ENCODE measurements at regions not wholly inside any gene's neighbourhood (a gene's known extent, or its start where the extent isn't known, plus 50 kb on each side); places are given as distances from the start of the nearest gene placed in this dataset.
A peak's percentile ranks its signal among the peaks of the same experiment; 100 is the strongest.

DNA sequence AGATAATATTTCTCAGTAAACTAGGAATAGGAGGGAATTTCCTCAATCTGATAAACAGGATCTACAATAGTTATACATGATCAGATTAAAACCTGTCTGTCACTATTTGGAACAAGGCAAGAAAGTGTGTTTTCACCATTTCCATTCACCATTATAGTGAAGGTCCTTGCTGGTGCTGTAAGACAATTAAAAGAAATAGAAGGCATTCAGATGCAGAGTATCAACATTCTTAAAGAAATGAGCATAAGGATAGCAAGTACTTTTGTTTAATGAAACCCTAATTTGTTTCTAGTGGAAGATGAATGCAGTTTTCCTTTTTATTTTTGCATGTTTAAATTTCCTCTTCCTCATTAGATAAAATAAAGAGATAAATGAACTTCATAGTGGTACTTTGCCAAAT is 693.7 kb downstream of the PLCL1 start:
- no peak for DNase-seq (ENCODE audit: low spot score)

DNA sequence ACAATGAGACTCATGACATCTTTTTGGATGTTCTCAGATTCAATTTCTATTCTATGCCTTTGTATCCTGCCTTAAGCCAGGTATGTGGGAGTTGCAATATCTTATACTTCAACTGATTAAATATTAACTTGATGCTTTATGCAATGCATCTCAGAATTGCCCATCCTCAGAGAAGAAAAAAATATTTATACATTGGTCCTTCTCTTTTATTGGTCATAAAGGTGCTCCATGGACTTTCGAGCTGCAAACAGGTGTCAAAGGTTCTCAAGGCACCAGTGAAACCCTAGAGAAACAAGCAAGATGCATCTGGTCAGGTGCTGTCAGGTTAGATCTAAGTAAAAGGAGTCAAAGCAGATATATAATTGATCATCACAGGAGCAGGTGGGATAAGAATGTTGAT is 690.5 kb downstream of the PLCL1 start:
- DNase-seq (ENCODE audit: low spot score) = no peak

DNA sequence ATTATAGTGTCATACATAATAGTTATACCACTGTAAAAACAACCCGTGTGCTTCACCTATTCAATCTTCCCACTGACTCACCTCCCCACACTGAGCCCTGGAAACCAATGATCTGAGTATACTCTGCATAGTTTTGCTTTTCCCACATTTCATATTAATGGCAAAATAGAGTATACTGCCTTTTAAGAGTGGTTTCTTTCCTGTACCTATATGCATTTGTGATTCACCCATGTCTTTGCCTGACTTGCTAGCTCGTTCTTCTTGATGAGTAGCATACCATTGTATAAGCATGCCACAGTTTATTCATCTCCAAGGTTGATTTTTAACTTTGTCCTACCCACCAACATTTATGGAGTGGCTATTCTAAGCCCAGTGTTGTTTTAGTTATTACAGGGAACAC is 686.4 kb downstream of the PLCL1 start:
- no peak for DNase-seq (ENCODE audit: low spot score)

DNA sequence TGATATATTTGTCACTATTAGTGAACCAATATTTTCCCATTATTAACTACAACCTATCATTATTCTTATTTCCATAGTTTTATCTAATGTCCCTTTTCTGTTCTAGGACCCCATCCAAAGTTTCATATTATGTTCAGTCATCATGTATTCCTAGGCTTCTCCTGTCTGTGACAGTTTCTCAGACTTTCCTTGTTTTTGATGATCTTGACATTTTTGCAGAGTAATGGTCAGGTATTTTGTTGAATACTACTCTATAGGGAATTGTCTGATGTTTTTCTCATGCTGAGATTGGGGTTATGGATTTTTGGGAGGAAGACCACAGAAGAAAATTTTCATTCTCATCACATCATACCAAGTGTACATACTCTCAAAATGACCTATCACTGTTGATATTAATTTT is 684.6 kb downstream of the PLCL1 start:
- no peak for DNase-seq (ENCODE audit: low spot score)

DNA sequence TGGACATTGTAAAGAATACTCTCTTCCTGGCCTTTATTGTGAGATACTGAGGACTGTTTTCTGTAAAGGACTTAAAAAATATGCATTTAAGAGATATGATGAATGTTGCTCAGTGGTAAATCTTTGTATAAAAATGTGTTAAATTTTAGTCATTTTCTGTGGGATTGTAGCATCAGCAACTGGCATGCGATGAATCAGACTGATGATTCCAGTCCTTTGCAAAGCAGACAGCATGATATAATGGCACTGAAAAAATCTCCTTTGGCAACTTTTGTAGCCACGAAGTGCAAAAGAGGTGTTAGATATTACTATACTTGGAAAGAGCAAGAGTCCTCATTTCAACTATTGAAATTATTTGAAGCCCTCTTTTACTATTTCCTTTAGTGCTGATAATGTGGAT is 678.7 kb downstream of the PLCL1 start:
- DNase-seq (ENCODE audit: low spot score) = no peak

DNA sequence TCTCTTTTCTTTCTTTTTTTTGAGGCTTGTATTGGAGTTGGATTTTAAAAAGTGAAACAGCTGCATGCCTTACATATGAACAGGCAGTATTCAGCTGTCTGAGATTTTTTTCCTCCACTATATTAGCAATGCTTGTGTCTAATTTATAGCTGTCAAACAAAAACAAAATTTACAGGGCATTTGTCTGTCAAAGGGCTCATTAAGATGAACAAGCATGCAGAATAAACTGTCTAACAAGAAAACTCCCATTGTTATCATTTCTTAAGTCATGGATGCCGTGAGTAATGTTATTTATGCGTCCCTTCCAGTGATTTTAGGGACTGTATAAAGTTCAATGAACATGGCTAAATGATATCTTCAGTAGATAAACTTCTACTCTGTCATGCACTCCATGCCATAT is 674.7 kb downstream of the PLCL1 start:
- DNase-seq (ENCODE audit: low spot score) = no peak

DNA sequence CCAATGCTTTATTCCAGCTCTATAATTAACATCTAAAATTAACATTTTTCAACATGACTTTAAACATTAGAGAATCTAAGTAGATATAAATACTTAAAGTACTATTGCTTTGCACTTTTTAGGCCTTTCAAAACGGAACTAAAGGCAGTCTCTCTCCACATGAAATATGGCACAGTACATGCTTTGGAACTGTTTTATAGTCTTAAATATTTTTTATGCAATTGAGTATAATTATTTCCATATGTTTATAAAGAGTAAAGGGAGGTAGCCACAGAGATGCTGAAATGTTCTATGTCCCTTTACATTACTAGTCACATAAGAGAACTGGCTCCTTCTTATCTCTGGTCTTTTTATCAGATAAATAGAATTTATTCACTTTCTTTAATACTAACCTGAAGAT is 674.0 kb downstream of the PLCL1 start:
- DNase-seq (ENCODE audit: low spot score) = no peak

DNA sequence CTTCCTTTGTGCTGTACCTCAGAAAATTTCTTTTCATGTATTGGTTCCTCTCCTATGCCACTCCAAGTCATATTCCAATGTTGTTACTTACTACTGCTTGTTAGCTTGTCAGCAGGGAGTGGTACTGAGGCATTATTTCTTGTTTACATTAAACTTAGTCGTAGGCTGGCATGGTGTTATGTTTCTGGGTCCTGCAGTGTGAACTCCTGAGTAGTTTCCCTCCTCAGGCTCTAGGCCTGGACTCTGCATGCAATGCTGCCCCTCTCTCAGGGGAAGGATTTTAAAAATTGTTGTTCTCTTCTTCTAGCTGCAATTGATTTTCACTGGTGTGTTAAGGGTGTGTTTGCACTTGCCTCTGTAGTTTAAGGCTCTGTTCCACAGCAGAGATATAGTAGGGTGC is 671.6 kb downstream of the PLCL1 start:
- DNase-seq (ENCODE audit: low spot score) = no peak

DNA sequence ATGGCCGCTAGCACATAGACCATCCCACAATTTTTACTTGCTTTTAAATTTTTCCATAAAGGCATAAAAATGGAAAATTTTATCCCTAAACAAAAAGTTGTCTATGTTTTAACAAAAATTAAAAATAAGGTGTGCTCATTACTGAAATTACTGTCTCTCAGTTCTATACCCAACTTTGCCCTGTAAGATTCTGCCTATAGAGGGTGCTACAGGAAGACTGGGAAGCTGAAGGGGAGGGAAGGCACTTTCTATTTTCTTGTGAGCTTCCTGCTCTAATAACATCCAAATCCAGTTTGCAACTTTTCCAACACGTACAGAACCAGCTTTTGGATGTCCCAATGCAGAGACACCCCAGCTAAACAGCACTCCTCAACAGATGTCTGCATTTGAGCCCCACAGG is 666.9 kb downstream of the PLCL1 start:
- peak; percentile 15 for DNase-seq (ENCODE audit: low spot score)

DNA sequence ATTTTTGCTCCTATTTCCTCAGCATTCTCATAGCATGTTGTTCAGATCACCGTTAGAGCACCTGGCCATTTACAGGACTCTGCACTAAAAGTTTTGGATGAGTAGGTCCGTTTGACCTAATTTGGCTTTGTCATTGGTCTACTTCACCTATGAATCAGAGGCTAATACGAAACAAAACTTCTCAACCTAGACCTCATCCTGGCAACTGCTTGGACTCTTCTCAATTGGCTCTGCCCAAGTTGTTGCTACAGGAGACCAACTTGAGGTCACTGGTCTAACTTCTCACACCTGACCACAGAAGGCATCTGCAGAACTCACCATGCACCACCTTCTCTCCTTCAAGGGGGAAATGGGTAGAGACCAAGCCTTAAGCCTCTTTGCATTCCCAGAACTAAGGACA is 663.7 kb downstream of the PLCL1 start:
- DNase-seq (ENCODE audit: low spot score) = no peak

DNA sequence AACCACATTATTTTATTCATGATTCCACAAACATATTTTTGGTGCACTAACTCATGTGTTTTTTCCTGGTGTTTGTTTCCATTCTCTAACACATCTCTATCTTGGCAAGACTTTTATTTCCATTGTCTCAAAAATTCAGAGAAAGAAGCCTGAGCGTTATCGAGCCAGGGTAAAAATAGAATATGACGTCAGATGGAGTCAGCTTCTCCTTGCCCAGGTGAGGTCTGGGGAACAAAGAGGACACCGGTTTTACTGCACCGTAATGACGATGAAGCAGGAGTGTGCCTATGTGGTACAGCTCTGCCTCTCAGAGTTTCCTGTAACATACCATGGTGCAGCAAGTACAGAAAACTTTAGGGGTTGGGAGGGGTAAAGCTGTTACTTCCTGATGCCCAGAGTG is 661.6 kb downstream of the PLCL1 start:
- DNase-seq (ENCODE audit: low spot score) = no peak

DNA sequence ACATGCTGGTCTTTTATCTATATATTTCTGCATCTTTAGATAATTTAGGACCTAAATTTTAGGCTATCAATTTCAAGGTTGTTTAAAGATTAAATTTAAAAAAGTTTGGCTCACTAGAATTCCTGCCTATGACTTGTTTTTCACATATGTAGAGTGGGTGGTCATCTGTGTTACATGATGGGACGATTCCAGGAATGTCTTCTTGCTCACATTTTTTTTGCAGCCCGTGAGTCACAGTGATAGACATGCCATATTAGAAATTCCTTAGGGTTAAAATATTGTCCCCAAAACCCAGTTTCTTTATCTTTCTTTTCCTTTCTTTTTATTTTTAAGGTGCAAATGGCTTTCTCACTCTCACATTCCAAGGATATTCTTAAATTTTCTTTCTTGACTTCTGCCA is 652.0 kb downstream of the PLCL1 start:
- DNase-seq (ENCODE audit: low spot score) = no peak

DNA sequence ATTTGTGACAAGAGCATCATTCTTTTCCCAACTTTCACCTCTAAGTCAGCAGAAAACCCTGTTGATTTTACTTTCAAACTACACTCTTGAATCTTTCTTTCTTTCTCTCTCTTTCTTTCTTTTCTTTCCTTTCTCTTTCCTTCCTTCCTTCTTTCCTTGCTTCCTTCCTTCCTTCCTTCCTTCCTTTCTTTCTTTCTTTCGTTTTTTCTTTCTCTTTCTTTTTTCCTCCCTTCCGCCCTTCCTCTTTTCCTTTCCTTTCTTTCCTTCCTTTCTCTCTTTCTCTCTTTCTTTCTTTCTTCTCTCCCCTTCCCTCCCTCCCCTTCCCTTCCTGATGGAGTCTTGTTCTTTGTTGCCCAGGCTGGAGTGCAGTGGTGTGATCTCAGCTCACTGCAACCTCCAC is 649.5 kb downstream of the PLCL1 start:
- DNase-seq (ENCODE audit: low spot score) = no peak

DNA sequence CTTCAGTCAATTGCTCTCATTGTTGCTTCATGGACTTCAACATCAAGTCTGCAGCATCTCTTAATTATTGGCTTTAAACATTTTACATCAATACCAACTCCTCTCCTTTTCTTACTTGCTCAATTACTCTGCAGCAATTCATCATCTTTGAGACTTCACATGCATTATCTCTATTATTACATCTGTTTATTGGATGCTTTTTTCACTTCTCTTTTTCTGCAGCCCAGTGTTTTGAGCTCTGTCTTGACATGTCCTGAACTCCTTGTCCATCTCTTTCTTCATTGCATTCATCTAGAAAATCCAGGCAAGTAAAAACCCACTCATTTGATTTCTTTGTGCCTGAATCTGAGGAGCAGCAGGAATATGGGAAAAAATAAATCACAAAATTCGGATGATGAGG is 647.9 kb downstream of the PLCL1 start:
- no peak for DNase-seq (ENCODE audit: low spot score)

DNA sequence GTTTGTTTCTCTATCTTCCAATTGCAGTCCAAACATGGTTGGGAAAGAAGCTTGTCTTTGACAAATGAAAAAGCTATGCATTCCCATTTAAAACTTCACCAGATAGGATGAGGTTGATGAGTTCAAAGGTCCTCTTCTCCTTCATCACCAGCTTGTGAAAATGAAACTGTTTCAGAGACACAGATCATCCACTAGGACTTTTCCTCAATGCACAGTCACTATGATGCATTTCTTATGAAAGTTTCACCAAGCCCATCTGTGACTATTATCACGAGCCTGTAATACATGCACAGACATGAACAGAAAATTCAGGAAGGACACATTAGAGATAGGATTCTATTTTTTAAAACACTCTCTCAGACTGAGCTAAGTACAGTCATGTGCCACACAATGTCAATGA is 644.4 kb downstream of the PLCL1 start:
- no peak for DNase-seq (ENCODE audit: low spot score)

DNA sequence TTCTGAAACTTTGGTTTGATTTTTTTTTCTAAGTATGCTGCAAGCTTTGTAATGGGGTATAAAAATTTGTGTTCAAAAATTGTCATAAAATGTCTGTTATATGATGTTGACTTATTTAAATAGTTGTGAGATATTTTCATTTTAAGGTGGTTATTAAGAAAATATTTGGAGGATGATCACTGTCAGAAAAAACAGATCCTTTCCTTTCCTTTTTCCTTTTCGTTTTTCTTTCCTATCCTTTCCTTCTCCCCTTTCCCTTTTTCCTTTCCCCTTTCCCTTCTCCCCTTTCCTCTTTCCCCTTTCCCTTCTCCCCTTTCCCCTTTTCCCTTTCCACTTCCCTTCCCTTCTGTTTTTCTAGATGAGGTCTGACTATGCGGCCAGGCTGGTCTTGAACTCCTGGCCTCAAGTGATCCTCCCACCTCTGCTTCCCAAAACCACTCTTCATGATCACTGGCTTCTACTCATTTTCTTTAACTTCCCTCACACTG is 640.5 kb downstream of the PLCL1 start:
- DNase-seq (ENCODE audit: low spot score) = no peak

DNA sequence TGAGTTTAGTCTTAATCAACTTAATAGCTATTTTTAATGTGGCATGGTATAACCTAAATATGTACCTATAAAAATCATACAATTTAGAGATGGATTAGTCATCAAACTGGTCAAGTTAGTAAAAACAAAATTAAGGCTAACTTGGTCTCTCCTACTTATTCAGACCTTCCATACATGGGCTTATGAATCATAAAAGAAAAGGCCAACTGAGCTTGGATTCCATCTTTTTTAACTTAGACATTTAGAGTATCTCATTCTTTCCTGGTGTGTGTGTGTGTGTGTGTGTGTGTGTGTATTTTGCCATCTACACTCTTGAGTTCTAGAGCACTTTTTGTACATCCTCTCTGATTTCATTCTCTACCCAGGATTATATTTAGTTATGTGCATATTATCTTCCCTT is 637.5 kb downstream of the PLCL1 start:
- DNase-seq (ENCODE audit: low spot score) = no peak

DNA sequence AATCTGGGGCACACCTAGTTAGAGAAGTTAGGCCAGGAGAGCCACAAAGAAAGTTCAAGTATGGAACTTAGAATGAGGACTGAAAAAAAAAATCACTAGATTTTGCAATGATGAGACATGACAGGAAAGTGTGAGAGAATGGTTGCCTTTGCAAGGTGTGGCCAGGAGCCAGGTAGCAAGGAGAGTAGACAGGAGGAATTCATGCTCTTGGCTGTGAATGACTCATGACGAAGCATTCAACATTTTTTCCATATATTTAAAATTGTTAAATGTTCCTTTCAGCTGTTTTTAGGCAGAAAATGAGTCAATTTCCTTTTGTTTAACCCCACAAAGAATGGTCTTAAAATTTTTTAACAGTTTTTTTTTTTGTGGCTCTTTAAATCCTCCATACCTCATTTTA is 636.9 kb downstream of the PLCL1 start:
- no peak for DNase-seq (ENCODE audit: low spot score)

DNA sequence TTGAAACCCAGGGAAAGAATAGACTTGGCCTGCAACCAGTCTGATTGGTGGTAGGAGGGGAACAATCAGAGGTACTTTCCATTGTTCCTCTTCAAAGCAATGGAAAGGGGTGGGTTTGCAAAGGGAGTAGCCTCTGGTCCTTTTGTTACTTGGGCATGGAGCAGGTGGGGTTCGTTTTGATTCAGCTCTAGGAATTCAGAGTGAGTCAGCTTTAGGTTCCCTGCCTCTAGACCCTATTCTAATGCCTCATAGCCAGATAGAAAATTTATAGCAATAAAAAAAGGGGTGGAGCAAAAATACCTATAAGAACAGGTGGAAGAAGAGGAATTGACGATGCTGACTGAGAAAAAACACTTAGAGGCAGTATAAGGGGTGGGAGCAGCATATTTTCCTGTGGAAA is 636.4 kb downstream of the PLCL1 start:
- DNase-seq (ENCODE audit: low spot score) = no peak

DNA sequence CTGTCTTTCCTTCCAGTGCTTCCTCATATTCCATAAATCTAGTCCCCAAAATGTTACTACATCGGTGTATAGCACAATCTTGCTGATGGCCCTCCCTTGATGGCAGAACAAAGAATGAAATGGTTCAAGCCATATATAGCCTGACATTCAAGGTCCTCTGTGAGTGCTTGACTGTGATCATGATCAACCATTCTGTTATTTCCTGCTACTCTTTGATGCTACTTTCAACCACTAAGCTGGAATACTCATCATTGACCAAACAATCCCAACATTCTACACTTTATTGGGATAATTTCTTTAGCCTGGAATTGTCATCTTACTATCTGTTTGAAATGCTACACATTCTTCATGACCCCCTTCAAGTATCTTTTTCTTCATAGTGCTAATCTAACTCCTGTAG is 633.9 kb downstream of the PLCL1 start:
- no peak for DNase-seq (ENCODE audit: low spot score)

DNA sequence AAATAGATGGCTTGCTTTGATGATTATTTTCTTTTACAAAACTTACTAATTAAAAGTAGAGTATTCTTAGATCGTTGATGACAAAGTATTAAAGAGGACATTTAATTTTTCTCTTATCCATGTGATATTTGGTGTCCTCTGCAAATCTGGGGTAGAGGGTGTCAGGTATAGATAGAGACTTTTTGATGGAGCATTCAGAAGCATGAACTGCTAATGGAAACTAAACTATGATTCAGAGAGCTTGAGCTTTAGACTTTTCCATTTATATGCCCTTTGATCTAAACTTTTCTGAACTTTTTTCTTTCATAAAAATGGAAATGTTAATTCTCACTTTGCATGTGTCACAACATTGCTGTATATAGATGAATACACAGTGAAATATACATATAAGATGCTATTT is 619.7 kb downstream of the PLCL1 start:
- DNase-seq (ENCODE audit: low spot score) = no peak

DNA sequence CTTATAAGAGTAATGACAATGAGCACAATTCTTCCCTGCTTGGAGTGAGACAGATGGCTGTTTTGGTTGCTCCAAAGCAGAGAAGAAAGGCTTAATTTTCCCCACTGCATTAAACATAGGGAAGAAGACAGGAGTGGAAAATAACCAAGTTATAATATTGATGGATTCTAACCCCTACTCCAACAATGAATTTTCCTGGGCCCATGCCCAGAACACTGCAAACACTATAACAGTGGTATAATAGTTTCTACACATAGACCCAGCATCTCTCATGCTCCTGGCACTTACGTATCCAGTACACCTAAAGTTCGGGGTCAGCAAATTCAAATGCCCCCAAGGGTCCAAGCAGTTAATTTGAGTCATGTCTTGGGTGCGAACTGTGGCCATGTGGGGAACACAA is 613.4 kb downstream of the PLCL1 start:
- DNase-seq (ENCODE audit: low spot score) = no peak

DNA sequence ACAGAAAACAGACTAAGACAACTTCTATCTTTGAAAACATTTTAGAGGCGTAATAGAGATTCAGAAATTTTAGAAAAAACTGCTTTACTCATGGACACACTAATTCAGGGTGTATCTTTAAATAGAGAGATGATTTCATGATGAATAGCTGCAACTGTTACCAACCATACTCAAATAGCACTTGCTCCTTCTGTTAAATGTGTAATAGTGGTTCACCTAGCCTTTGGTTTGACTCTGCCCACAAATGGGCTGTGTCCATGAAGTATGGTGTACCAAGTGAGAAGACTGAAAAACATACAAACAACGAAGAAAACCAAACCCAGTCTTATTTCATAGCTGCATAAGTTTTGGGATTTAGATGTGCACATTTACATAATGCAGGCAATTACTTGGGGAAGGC is 610.6 kb downstream of the PLCL1 start:
- no peak for DNase-seq (ENCODE audit: low spot score)

DNA sequence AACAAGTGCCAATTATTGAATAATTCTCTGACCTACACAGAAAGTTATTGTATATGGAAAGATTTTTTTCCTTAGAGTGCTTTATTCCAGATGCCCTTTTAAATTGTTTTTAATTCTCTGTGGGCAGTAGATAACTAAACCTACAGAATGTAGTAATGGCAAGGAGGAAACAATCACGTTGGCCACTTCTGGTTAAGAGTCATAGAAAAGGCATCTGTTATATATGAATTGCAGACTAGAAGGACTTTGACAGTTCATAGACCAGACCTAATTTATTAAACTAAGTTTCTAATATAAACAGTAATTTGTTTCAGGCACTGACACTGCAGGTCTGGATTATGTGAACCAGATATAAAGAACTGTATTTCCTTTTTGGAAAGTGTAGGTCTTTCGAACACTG is 607.5 kb downstream of the PLCL1 start:
- DNase-seq (ENCODE audit: low spot score) = no peak

DNA sequence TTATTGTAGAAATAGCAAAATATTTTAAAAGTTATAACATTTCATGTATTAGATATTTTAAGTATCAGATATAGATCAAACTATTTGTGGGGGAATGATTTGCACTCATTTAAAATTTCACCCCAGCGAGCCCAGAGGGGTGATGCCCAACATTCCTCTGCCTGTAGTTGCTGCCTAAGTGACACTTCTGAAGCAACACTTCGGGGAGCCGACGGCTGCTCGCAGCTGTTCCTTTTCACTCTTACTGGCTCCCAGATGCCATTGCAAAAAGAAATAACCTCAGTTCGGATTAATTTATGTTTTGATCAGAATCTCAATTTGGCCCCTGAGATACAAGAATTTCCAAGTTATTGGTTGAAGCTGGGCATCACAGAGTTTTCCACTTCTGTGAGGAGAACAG is 603.8 kb downstream of the PLCL1 start:
- DNase-seq (ENCODE audit: low spot score) = no peak
